GM21390 (cell line): ENCODE measurements at regions not wholly inside any gene's neighbourhood (a gene's known extent, or its start where the extent isn't known, plus 50 kb on each side); places are given as distances from the start of the nearest gene placed in this dataset.
A peak's percentile ranks its signal among the peaks of the same experiment; 100 is the strongest.
"Not testable (repeated sequence)": the region's sequence is repeated elsewhere in the genome, so short reads cannot be mapped to it uniquely, and the experiment has no call there.

Experiments
- ATAC-seq: cut with Tn5 transposase; IDR thresholded peaks from one replicate; pipeline ENCODE4 v1.9.1; 2021; ENCODE audit not compliant: unreplicated experiment

DNA sequence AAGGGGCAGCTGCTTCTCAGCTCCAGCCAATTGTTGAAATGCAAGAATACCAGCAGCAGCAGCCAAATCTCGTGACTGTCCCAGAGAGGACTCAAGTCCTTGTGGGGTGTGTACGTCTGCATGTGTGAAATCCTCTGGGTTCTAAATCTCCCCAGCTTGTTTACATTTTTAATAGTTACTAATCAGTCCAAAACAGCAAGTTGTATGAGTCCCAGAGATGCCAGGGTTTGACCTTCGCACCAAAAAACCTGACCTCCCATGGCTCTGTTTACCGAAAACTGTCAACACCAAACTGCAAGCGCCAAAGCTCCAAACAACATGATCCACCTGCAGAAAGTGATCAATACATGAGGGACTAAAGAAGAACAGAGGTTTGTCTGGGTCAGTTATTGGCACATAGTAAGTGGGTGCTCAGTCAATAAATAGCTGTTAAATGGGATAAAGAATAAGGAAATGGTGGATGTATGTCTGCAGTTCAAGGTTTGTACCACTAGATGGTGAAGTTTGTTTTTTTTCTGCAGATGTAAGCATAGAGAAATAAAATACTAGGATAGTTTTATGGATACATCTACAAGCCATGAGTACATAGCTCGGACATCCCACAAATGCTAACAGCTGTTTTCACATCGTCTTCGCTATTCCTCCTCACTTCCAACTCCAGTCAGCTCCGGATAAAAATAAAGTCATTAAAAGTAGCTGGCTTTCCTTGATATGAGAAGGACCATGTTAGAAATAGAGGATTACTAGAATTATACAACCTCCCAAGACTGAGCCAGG lies 85.3 kb upstream of the ADRB2 start:
- peak; percentile 77 for ATAC-seq

GRCh38 chr5:148741766-148742165 lies 84.6 kb upstream of the ADRB2 start:
- not testable (repeated sequence) for ATAC-seq

- ATAC-seq, result not testable (repeated sequence)
Observed at GRCh38 chr5:148744380-148744779, 82.0 kb upstream of the ADRB2 start.

DNA sequence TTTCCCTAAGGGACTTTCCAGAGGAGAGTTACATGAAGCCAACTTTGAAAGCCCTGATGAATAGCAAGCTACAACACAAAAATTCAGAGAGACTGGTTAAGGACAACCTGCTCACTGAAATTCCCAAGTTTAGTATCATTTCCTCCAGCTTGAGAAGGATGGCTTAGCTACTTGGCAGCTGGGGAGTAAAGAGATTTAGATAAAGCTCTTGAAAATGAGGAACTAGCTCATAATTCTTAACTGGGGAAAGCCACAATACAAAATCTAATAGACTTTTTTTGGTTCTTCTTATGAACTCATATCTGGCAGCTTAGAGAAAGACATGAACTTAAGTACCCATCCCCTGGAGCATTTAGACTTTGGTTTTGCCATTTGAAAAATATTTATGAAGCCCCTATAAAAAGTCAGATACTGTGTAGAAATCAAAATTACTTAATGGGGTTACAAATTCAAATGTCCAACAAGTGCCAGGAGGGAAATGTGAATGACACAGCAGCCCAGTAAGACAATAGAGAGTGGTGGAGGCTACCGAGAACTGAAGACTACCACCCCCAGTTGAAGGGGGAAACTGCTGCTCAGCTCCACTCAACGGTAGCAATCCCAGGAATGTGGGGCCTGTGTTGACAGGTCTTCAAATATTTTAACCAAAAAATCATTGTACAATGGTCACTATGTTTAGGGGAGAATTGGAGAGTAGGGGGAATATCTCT lies 79.4 kb upstream of the ADRB2 start:
- ATAC-seq, result peak; percentile 85

DNA sequence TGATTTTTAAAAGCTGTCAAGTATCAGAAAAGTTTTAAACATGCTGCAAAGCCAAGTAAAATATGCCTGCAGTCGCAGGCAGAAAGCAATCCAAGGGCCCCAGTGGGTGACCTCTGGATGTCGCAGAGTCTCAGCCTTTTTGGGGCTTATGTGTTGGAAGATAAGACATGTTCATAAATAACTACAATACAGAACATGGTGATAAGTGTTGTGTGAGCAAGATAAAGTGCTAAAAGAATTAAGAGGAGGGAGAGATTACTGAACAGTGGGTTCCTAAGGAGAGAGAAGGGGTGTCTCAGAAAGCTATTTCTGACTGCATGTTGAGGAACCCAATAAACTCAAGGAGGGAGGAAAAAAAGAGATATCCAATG lies 78.9 kb upstream of the ADRB2 start:
- ATAC-seq, result no peak

GRCh38 chr5:148748702-148749392 lies 77.6 kb upstream of the ADRB2 start:
- ATAC-seq, result no peak

DNA sequence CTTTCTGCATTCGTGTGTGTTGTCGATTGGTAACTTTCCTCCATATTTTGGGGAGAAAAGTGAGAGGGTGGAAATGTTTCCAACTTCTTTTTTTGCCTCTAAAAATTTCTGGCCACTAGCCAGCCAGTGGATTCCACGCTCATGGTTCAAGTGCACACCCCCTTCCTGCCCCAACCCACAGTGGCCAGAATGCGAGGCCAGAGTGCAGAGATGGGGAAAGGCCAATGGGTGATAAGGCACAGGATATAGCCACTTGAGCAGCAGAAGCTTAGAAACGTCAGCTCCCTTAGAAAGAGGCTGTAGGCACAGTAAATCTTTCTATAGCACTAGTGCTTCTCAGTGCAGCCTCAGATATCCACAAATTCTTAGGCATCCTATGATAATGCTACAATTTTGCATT lies 75.8 kb upstream of the ADRB2 start:
- ATAC-seq, result no peak

GRCh38 chr5:148751025-148751424 lies 75.4 kb upstream of the ADRB2 start:
- no peak for ATAC-seq

DNA sequence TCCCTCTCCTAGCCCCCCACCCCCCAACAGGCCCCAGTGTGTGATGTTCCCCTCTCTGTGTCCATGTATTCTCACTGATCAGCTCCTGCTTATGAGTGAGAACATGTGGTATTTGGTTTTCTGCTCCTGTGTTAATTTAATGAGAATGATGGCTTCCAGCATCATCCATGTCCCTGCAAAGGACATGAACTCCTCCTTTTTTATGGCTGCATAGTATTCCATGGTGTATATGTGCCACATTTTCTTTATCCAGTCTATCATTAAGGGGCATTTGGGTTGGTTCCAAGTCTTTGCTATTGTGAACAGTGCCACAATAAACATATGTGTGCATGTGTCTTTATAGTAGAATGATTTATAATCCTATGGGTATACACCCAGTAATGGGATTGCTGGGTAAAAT lies 74.0 kb upstream of the ADRB2 start:
- ATAC-seq, result not testable (repeated sequence)

- no peak for ATAC-seq
Observed at GRCh38 chr5:148759101-148759500, 67.3 kb upstream of the ADRB2 start.

GRCh38 chr5:148760945-148761638 lies 65.3 kb upstream of the ADRB2 start:
- peak; percentile 100 for ATAC-seq

DNA sequence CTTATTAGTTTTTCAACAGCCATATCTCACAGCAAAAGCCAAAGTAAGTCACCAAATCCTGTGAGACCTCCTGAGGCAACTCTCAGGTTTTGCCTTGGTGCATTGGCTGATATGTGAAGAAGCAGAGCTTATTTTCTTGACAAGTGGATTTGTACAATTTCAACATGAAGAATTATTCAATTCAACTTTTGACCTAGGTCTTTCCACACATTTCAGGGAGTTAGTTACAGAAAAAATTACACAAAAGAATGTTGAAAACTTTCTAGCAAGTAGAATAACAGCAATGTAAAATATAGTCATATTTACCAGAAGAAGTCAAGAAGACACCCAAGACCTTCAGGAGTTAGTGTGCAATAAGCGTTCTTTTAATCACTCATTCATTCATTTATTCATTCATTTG lies 62.4 kb upstream of the ADRB2 start:
- ATAC-seq, result no peak

DNA sequence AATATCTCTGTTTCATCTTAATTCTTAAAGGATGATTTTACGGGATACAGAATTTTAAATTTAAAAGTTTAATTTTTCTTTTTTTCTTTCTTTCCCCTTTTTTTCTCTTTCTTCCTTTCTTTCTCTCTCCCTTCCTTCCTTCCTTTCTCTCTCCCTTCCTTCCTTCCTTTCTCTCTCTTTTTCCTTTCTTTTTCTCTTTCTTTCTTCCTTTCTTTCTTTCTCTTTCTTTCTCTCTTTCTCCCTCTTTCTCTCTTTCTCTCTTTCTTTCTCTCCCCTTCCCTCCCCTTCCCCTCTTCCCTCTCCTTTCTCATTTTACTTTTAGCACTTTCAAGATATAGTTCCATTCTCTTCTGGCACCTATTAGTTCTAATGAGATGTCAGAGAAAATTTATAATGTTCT lies 61.4 kb upstream of the ADRB2 start:
- no peak for ATAC-seq

DNA sequence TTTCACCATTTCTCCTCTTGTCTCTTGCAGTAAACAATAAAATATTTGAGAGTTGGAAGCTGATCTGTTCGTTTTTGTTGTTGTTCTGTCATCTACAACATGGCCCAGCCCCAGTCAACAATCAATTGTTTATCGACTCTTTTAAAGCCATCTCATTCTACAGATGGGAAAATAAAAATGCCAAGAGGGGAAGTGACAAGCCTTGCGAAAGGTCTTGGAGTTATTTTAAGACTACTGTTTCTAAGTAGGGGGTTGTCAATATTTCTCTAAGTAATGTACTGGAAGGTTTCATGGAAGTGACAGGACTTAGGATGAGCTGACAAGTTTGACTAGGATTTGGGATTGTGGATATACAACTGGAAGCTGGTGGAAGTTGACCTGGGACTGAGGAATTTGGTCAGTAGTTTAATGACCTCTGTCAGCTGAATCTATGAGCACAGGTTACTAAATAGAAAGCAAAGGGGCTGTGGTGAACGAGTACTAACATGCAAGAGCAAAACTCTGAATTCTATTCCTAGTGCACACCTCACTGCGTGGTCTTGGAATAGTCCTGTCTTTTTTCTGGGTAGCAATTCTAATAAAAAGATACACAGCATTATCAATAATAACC lies 57.5 kb upstream of the ADRB2 start:
- no peak for ATAC-seq

DNA sequence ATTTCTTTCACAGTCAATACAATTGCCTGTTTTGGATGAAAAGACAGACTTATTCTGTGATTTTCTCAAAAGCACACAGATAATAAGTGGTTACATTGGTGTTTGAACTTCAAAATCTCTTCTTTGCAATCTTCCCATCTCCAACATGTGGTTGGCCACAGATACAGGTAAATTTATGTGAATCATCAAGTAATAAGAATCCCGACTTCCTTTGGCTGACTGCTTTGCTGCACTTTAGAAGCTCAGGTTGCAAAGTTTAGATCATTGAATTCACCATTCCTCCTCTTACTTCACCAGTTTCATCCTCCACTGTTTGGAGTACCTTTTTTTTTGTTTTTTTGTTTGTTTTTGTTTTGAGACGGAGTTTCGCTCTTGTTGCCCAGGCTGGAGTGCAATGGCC lies 56.5 kb upstream of the ADRB2 start:
- no peak for ATAC-seq

DNA sequence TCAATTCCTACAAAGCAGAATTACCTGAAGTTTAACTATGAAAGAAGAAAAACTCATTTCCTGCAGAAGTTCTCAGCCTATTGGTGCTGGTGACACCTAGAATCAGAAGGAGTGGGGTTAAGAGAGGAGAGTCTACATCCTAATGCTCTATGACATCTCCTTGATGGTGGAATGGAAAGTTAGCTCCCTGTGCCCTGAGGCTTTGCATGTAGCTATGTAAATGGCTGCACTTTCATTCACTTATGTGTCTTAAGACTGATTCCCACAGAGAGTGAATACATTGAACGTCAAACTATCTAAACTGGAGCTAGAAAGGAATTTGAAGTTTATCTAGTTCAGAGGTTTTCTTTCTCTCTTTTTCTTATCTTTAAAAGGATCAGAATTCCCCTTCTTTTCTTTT lies 52.1 kb upstream of the ADRB2 start:
- ATAC-seq, result no peak

DNA sequence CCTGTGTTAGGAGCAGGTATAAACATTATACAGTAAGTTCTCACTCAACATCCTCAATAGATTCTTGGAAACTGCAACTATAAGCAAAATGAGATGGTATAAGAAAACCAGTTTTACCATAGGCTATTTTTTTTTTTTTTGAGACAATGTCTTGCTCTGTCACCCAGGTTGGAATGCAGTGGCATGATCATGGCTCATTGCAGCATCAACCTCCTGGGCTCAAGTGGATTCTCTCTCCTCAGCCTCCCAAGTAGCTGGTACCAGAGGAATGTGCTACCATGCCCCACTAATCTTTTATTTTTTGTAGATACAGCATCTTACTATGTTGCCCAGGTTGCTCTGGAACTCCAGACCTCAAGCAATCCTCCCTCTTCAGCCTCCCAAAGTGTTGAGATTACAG lies 50.1 kb upstream of the ADRB2 start:
- ATAC-seq, result no peak
